Uterus (tissue), 2 donors: ENCODE measurements at regions not wholly inside any gene's neighbourhood (a gene's known extent, or its start where the extent isn't known, plus 50 kb on each side); places are given as distances from the start of the nearest gene placed in this dataset.

Experiments
- POLR2A ChIP-seq, 2 donors: fragments of 450-650 bp; IDR thresholded peaks; one replicate each; pipeline ENCODE4 v1.6.1; 2016; ENCODE audit warnings: antibody characterized with exemption in 2 of 2, mild to moderate bottlenecking in 1 of 2, moderate library complexity in 1 of 2
- TF ChIP-seq, protein P1 (sequence below), 4 experiments: fragments of 200-600 bp in 2 of 4; fragments of 450-650 bp in 2 of 4; sonication (generic) in 2 of 4; IDR thresholded peaks; one replicate each; pipeline ENCODE4 v1.5.1; 2016 to 2019; ENCODE audit warnings: antibody characterized with exemption in 4 of 4, mild to moderate bottlenecking in 2 of 4, moderate library complexity in 1 of 4

DNA sequence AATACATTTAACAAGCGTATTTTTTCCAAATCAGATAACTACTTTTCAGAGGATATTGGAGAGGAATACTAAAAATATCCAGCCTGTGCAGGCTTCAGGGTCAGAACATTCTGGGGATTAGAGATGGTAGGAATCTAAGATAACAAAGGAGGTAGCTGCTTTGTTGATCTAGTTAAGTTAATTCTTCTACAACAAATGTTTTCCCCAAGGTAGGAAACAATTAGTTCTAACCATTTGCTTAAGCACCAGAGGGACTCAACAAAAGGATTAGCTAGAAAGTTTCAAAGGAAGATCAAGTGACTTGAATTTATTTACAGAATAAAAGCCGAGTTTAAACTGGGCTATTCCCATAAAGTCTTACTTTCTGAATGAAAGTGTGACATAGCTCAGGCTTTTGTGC is 524.2 kb downstream of the TMTC2 start:
- TF ChIP-seq POLR2A (IDR thresholded peaks at IDR 0.05) = no peak
- TF ChIP-seq, protein P1, sequence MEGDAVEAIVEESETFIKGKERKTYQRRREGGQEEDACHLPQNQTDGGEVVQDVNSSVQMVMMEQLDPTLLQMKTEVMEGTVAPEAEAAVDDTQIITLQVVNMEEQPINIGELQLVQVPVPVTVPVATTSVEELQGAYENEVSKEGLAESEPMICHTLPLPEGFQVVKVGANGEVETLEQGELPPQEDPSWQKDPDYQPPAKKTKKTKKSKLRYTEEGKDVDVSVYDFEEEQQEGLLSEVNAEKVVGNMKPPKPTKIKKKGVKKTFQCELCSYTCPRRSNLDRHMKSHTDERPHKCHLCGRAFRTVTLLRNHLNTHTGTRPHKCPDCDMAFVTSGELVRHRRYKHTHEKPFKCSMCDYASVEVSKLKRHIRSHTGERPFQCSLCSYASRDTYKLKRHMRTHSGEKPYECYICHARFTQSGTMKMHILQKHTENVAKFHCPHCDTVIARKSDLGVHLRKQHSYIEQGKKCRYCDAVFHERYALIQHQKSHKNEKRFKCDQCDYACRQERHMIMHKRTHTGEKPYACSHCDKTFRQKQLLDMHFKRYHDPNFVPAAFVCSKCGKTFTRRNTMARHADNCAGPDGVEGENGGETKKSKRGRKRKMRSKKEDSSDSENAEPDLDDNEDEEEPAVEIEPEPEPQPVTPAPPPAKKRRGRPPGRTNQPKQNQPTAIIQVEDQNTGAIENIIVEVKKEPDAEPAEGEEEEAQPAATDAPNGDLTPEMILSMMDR (IDR thresholded peaks at IDR 0.05) = no peak
